ENCODE measurements at regions not wholly inside any gene's neighbourhood (a gene's known extent, or its start where the extent isn't known, plus 50 kb on each side); places are given as distances from the start of the nearest gene placed in this dataset.

DNA sequence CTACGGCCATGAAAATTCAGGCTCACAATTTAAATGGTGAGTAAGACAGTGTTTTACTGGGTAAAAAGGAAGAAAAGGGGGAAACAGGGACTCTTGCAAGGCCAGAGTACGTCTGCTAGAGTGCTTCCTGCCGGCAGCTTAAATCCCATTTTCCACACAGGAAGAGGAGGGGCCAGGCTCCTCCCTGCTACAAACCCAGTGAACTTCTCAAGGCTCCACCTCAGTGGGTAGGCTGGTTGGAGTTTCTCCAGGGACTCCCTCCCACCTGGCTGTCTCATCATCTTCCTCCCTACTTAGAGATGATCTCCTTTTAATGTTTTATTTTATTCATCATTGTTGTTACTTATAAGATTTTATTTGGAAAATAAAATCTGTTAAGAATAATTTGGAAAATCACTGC lies 62.6 kb upstream of the SEMA3C start:
- H3K4me1 Mint-ChIP-seq (ENCODE audit: unreplicated experiment): no peaks in the 10 kb centered on the region
- peaks cover 8% of the 10 kb centered on the region for H3K9me3 Mint-ChIP-seq
- no peak overlapping the region for H3K27ac Mint-ChIP-seq
- no peak for DNase-seq (ENCODE audit: extremely low spot score, unreplicated experiment)
- TF ChIP-seq, protein P1, sequence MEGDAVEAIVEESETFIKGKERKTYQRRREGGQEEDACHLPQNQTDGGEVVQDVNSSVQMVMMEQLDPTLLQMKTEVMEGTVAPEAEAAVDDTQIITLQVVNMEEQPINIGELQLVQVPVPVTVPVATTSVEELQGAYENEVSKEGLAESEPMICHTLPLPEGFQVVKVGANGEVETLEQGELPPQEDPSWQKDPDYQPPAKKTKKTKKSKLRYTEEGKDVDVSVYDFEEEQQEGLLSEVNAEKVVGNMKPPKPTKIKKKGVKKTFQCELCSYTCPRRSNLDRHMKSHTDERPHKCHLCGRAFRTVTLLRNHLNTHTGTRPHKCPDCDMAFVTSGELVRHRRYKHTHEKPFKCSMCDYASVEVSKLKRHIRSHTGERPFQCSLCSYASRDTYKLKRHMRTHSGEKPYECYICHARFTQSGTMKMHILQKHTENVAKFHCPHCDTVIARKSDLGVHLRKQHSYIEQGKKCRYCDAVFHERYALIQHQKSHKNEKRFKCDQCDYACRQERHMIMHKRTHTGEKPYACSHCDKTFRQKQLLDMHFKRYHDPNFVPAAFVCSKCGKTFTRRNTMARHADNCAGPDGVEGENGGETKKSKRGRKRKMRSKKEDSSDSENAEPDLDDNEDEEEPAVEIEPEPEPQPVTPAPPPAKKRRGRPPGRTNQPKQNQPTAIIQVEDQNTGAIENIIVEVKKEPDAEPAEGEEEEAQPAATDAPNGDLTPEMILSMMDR (conservative IDR thresholded peaks at IDR 0.05): no peak
- no peaks in the 10 kb centered on the region for H3K27me3 Mint-ChIP-seq
- H3K4me3 Mint-ChIP-seq: no peak overlapping the region
- H3K36me3 Mint-ChIP-seq: no peaks in the 10 kb centered on the region

DNA sequence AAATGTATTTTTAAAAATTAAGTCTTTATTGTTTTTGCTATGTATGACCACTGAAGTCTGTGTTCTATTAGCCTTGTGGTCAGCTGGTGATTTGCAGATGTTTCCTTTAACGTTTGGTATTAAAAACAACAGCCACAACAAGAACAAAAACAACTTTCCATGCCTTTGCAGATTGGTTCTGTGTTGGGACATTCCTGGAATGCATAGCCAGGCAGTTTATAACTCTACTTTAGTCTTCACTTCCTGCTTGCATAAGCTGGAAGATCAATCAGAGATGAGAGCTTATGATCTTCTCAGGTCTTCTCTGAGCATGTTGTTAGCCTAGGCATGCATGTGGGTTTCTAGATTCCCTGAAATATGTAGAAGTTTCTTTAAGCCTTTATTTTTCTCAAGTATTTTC lies 58.9 kb upstream of the SEMA3C start:
- H3K27ac Mint-ChIP-seq: no peak overlapping the region
- TF ChIP-seq, protein P1 (conservative IDR thresholded peaks at IDR 0.05): no peak
- H3K9me3 Mint-ChIP-seq: peaks cover 10% of the 10 kb centered on the region
- no peaks in the 10 kb centered on the region for H3K4me1 Mint-ChIP-seq (ENCODE audit: unreplicated experiment)
- H3K27me3 Mint-ChIP-seq: no peaks in the 10 kb centered on the region
- no peak for DNase-seq (ENCODE audit: extremely low spot score, unreplicated experiment)
- no peaks in the 10 kb centered on the region for H3K36me3 Mint-ChIP-seq
- H3K4me3 Mint-ChIP-seq: no peak overlapping the region

DNA sequence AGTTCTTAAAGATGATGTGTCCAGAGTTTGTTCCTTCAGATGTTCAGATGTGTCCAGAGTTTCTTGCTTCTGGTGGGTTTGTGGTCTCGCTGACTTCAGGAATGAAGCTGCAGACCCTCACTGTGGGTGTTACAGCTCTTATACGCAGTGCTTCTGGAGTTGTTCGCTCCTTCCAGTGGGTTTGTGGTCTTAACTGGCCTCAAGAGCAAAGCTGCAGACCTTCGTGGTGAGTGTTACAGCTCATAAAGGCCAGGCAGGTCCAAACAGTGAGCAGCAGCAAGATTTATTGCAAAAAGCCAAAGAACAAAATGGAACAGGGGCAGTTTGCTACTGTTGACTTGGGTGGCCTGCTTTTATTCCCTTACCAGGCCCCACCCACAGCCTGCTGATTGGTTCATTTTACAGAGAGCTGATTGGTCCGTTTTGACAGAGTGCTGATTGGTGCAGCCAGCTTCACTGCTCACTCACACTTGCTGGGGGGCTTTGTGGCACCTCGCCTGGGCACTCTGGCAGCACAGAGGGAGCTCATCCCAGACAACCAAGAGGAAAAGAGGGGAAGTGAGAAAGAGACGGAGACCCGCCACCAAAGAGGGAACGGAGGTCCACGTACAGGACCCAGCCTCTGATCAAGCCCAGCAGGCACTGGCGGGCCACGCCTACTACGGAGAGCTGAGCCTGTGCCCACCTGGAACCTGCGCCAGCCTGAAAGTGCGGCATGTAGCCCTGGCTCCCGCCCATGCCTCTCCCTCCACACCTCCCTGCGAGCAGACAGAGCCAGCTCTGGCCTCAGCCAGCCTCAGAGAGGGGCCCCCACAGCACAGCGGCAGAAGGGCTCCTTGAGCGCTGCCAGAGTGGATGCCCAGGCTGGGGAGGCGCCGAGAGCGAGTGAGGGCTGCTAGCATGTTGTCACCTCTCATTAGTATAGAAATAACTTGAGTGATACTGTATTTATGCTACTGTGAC lies 55.8 kb upstream of the SEMA3C start:
- TF ChIP-seq, protein P1 (conservative IDR thresholded peaks at IDR 0.05): no peak
- DNase-seq (ENCODE audit: extremely low spot score, unreplicated experiment): no peak
- Mint-ChIP-seq H3K4me1 (ENCODE audit: unreplicated experiment) (no peaks in the 10 kb centered on the region), H3K9me3 (peaks cover 5% of the 10 kb centered on the region), H3K36me3 (no peaks in the 10 kb centered on the region), H3K27me3 (no peaks in the 10 kb centered on the region), H3K4me3 (no peak overlapping the region), H3K27ac (no peak overlapping the region)

DNA sequence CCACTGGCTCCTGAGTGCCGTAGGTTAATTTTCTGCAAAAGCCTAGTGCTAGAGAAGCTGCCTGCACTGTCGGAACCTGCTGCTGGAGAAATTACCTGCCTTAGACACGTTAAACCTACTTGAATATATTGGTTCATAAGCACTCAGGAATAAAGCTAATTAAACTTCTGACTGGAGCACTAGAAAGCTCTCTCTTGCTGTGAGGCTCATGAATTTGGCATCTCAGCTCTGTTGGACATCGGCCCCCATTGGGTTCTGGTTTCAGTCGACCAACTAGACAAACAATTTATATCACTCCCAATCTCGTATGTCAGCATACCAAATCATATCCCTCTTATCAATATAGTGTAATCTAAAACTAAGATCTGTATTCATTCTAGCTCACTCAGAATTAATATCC lies 52.4 kb upstream of the SEMA3C start:
- Mint-ChIP-seq H3K4me3 (no peak overlapping the region), H3K9me3 (peaks cover 5% of the 10 kb centered on the region), H3K27me3 (no peaks in the 10 kb centered on the region), H3K36me3 (no peaks in the 10 kb centered on the region), H3K27ac (no peak overlapping the region), H3K4me1 (ENCODE audit: unreplicated experiment) (peaks cover 8% of the 10 kb centered on the region)
- TF ChIP-seq, protein P1 (conservative IDR thresholded peaks at IDR 0.05): no peak
- DNase-seq (ENCODE audit: extremely low spot score, unreplicated experiment): no peak

All from type B pancreatic cell (in vitro differentiated cells).